ENCODE measurements at regions not wholly inside any gene's neighbourhood (a gene's known extent, or its start where the extent isn't known, plus 50 kb on each side); places are given as distances from the start of the nearest gene placed in this dataset.

GRCh38 chr2:180927030-180927686 lies 53.2 kb upstream of the UBE2E3 start:
- WGBS, 3 donors: 39 to 62% (median 47%) methylated on average over 3 of the region's 3 CpGs
- no peak for DNase-seq
- no peak overlapping the region for H3K4me3 ChIP-seq
- TF ChIP-seq POLR2A (IDR thresholded peaks at IDR 0.05) (no peak), EP300 (IDR thresholded peaks at IDR 0.05) (no peak), CTCF (IDR thresholded peaks at IDR 0.05) (no peak)
- H3K27me3 ChIP-seq: no peaks in the 10 kb centered on the region
- H3K36me3 ChIP-seq: no peaks in the 10 kb centered on the region
- H3K27ac ChIP-seq: no peak overlapping the region
- no peaks in the 10 kb centered on the region for H3K9me3 ChIP-seq
- H3K4me1 ChIP-seq (ENCODE audit: insufficient read depth): no peaks in the 10 kb centered on the region
- intact Hi-C loops (cut with DNase I): no loop called here

GRCh38 chr2:180925700-180926099 lies 54.7 kb upstream of the UBE2E3 start:
- no peaks in the 10 kb centered on the region for H3K4me1 ChIP-seq (ENCODE audit: insufficient read depth)
- H3K4me3 ChIP-seq: no peak overlapping the region
- TF ChIP-seq EP300 (IDR thresholded peaks at IDR 0.05): no peak
- no peak for TF ChIP-seq CTCF (IDR thresholded peaks at IDR 0.05)
- no peak for TF ChIP-seq POLR2A (IDR thresholded peaks at IDR 0.05)
- no peaks in the 10 kb centered on the region for H3K27me3 ChIP-seq
- intact Hi-C loops (cut with DNase I): no loop called here
- H3K36me3 ChIP-seq: no peaks in the 10 kb centered on the region
- DNase-seq: no peak
- no peaks in the 10 kb centered on the region for H3K9me3 ChIP-seq
- WGBS, 3 donors: 63 to 72% (median 70%) methylated on average over 2 of the region's 2 CpGs
- H3K27ac ChIP-seq: no peak overlapping the region

- intact Hi-C loops (cut with DNase I): loop anchor here in 1 of 4 donors (5.0 kb wide), 1 partner anchor 597 kb away; no protein-coding TSS in a partner anchor
- Histone ChIP-seq H3K4me1 (ENCODE audit: insufficient read depth) (no peaks in the 10 kb centered on the region), H3K4me3 (no peak overlapping the region), H3K27ac (no peak overlapping the region), H3K9me3 (no peaks in the 10 kb centered on the region), H3K36me3 (no peaks in the 10 kb centered on the region), H3K27me3 (no peaks in the 10 kb centered on the region)
- TF ChIP-seq EP300 (IDR thresholded peaks at IDR 0.05): no peak
- no peak for TF ChIP-seq POLR2A (IDR thresholded peaks at IDR 0.05)
- TF ChIP-seq CTCF (IDR thresholded peaks at IDR 0.05): no peak
- WGBS, 3 donors: 76 to 84% (median 78%) methylated on average over 2 of the region's 2 CpGs
- no peak for DNase-seq
Observed at GRCh38 chr2:180924063-180924462, 56.3 kb upstream of the UBE2E3 start.

DNA sequence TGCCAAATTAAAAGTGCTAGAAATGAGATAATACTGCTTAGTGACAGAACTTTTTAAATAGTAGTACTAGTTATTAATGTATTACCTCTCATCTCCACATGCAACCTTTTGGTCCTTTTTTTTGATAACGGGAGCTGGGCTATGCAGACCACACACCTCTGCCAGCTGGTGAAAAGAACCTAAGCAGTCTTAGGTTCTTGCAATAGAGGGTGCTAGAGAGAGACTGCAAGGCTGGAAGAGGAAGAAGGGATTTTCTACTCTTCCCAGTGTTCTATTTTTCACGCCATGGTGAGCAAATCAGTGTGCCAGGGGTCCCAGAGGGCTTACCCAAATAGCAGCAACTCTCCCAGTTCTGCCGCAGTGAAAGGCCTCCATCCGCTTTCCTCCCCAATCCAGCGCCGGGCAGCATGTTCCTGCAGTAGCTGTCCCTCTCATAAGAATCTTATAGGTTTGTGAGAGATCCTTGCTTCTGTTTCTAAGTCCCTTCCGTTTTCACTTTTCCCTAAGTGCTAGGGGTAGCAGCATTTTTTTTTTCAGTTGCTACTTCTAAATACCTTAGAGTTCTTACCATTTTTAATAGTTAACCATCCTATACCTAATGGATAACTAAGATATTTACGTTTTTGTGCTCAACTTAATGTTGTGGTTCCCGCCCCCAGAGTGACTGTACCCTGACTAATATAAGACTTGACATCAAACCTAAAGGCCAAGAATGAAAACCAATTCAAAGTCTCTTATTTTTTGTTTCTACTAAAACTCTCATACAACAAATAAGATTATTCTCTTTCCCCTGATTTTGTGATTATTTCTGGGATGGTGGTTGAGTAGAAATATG lies 69.4 kb upstream of the UBE2E3 start:
- TF ChIP-seq POLR2A (IDR thresholded peaks at IDR 0.05) (no peak), EP300 (IDR thresholded peaks at IDR 0.05) (no peak), CTCF (IDR thresholded peaks at IDR 0.05) (no peak)
- no peaks in the 10 kb centered on the region for H3K36me3 ChIP-seq
- H3K27ac ChIP-seq: no peak overlapping the region
- DNase-seq: no peak
- H3K4me1 ChIP-seq (ENCODE audit: insufficient read depth): no peaks in the 10 kb centered on the region
- WGBS, 3 donors: 86 to 88% (median 87%) methylated on average over 9 of the region's 9 CpGs
- H3K9me3 ChIP-seq: no peaks in the 10 kb centered on the region
- H3K27me3 ChIP-seq: no peaks in the 10 kb centered on the region
- H3K4me3 ChIP-seq: no peak overlapping the region
- intact Hi-C loops (cut with DNase I): no loop called here
